Endothelial cell of umbilical vein (primary cell): ENCODE measurements at regions not wholly inside any gene's neighbourhood (a gene's known extent, or its start where the extent isn't known, plus 50 kb on each side); places are given as distances from the start of the nearest gene placed in this dataset.

Experiments
- BruUV-seq: library from RNA; stranded (reverse); fragments of 400-500 nt; replicated peaks from 2 replicates; lab custom pipeline; 2021; lab: Mats Ljungman, UMichigan
- CTCF ChIA-PET: fragments of 300-600, 350-600 bp; sonication (Branson Sonifier 250); formaldehyde crosslinking; loops from one replicate; lab custom pipeline; 2021; ENCODE audit warnings: antibody characterized with exemption, inconsistent platforms; lab: Charles Lee
- POLR2A ChIA-PET: fragments of 300-600, 350-600 bp; sonication (Branson Sonifier 250); formaldehyde crosslinking; loops from one replicate; lab custom pipeline; 2021; ENCODE audit warnings: antibody characterized with exemption, inconsistent platforms; lab: Charles Lee
- DNase-seq: peaks from one replicate; pipeline ENCODE4 v3.0.0-alpha.2; 2011; ENCODE audit warnings: low read depth, low spot score
- FAIRE-seq: peaks from 2 replicates; lab custom pipeline; 2011; peaks lifted over from hg19 to GRCh38; lab: Jason Lieb, UNC
- H2AFZ ChIP-seq: 2 replicates; pipeline ENCODE4 v1.6.0; 2012; ENCODE audit warnings: low read depth, low read length, control low read depth, inconsistent platforms
- H3K27ac ChIP-seq: 2 replicates; pipeline ENCODE4 v1.5.1; 2011; ENCODE audit warnings: low read depth, mild to moderate bottlenecking, control low read depth, low read length, moderate library complexity; ENCODE audit not compliant: insufficient read depth
- H3K27me3 ChIP-seq, 2 experiments: 2 replicates each; pipeline versions ENCODE4 v1.6.0 to v1.6.1; 2011; ENCODE audit warnings: low read length in 2 of 2, mixed read lengths in 1 of 2; ENCODE audit not compliant: control insufficient read depth in 2 of 2, insufficient read depth in 2 of 2
- H3K36me3 ChIP-seq, 2 experiments: 2 replicates in 1 of 2; 3 replicates in 1 of 2; pipeline ENCODE4 v1.5.1; 2011; ENCODE audit warnings: low read length in 2 of 2, mild to moderate bottlenecking in 1 of 2, moderate library complexity in 1 of 2; ENCODE audit not compliant: control insufficient read depth in 2 of 2, insufficient read depth in 2 of 2; ENCODE audit errors: extremely low read depth in 1 of 2
- H3K4me1 ChIP-seq: 3 replicates; pipeline ENCODE4 v1.5.1; 2011; ENCODE audit warnings: mild to moderate bottlenecking, low read length; ENCODE audit not compliant: control insufficient read depth, insufficient read depth; ENCODE audit errors: extremely low read depth
- H3K4me2 ChIP-seq: 2 replicates; pipeline ENCODE4 v1.6.1; 2011; ENCODE audit warnings: low read length, control low read depth, mixed read lengths; ENCODE audit not compliant: insufficient read depth
- H3K4me3 ChIP-seq, 3 experiments: fragments of 200-600 bp in 1 of 3; sonication (generic), shearing (Covaris generic) in 1 of 3; replicated peaks in 1 of 3; 2 replicates each; pipeline ENCODE4 v1.5.1; 2011 to 2016; ENCODE audit warnings: control low read depth in 3 of 3, low read length in 3 of 3, mild to moderate bottlenecking in 2 of 3, inconsistent platforms in 1 of 3, low read depth in 1 of 3, moderate library complexity in 1 of 3; ENCODE audit not compliant: insufficient read depth in 1 of 3
- H3K79me2 ChIP-seq: 2 replicates; pipeline ENCODE4 v1.6.0; 2012; ENCODE audit warnings: low read length, inconsistent platforms; ENCODE audit not compliant: control insufficient read depth, insufficient read depth
- H3K9ac ChIP-seq: replicated peaks from 2 replicates; pipeline ENCODE3; 2011; ENCODE audit warnings: low read length, control low read depth; ENCODE audit not compliant: insufficient read depth; ENCODE audit errors: extremely low read depth
- H3K9me1 ChIP-seq: replicated peaks from 3 replicates; pipeline ENCODE4 v1.6.0; 2011; ENCODE audit warnings: mild to moderate bottlenecking, low read length; ENCODE audit not compliant: control insufficient read depth, insufficient read depth; ENCODE audit errors: extremely low read depth
- H3K9me3 ChIP-seq: replicated peaks from 2 replicates; pipeline ENCODE4 v1.5.1; 2012; ENCODE audit warnings: low read length, inconsistent platforms; ENCODE audit not compliant: control insufficient read depth, insufficient read depth
- H4K20me1 ChIP-seq: replicated peaks from 2 replicates; pipeline ENCODE3; 2011; ENCODE audit warnings: mild to moderate bottlenecking, low read length; ENCODE audit not compliant: control insufficient read depth, insufficient read depth; ENCODE audit errors: extremely low read depth
- EZH2 ChIP-seq: IDR thresholded peaks from 2 replicates; pipeline ENCODE4 v1.6.1; 2012; ENCODE audit warnings: borderline replicate concordance, low read depth, mild to moderate bottlenecking, moderate library complexity, low read length, inconsistent platforms; ENCODE audit not compliant: severe bottlenecking
- FOS ChIP-seq: IDR thresholded peaks from 2 replicates; pipeline ENCODE4 v1.6.1; 2011; ENCODE audit warnings: mild to moderate bottlenecking, low read length, moderate library complexity, borderline replicate concordance; ENCODE audit not compliant: insufficient read depth
- GATA2 ChIP-seq: IDR thresholded peaks from 2 replicates; pipeline ENCODE4 v1.7.0; 2011; ENCODE audit warnings: low read depth, mild to moderate bottlenecking, moderate library complexity, mixed read lengths, low read length; ENCODE audit not compliant: insufficient read length, insufficient read depth
- JUN ChIP-seq: IDR thresholded peaks from 2 replicates; pipeline ENCODE4 v1.6.1; 2011; ENCODE audit warnings: borderline replicate concordance, low read depth; ENCODE audit not compliant: insufficient read length, insufficient read depth
- MYC ChIP-seq: IDR thresholded peaks from one replicate; pipeline ENCODE4 v1.6.1; 2011; ENCODE audit warnings: mild to moderate bottlenecking, low read depth, low read length
- POLR2A ChIP-seq: IDR thresholded peaks from 2 replicates; pipeline ENCODE4 v1.6.1; 2012; ENCODE audit warnings: low read depth, mild to moderate bottlenecking, control low read depth, low read length
- POLR2AphosphoS5 ChIP-seq: IDR thresholded peaks from 2 replicates; pipeline ENCODE4 v1.6.1; 2012; ENCODE audit warnings: low read depth, mild to moderate bottlenecking, control low read depth, low read length, moderate library complexity; ENCODE audit not compliant: insufficient read depth
- dilution Hi-C: fragments of 300-500 bp; cut with MboI; formaldehyde crosslinking; loops from one replicate; pipeline ENCODE4 v1.15.0; 2019; ENCODE audit warnings: low sequenced_read_pairs; ENCODE audit not compliant: extremely low pct_ligation_motif_present
- intact Hi-C: fragments of 100-400 bp; cut with micrococcal nuclease; formaldehyde crosslinking; loops from one replicate; pipeline ENCODE4 v1.10.0; 2022
- TF ChIP-seq, protein P1 (sequence below), 2 donors: IDR thresholded peaks; 1 replicate in 1 of 2; 2 replicates in 1 of 2; pipeline ENCODE4 v1.5.1; 2011; ENCODE audit warnings: low read length in 2 of 2, mild to moderate bottlenecking in 2 of 2, moderate library complexity in 2 of 2, control low read depth in 1 of 2, inconsistent platforms in 1 of 2, low read depth in 1 of 2; ENCODE audit not compliant: insufficient read depth in 1 of 2; ENCODE audit errors: extremely low read depth in 1 of 2
- TF ChIP-seq, protein P2 (sequence below): IDR thresholded peaks from 2 replicates; pipeline ENCODE4 v1.6.1; 2011; ENCODE audit not compliant: insufficient read depth, insufficient read length

DNA sequence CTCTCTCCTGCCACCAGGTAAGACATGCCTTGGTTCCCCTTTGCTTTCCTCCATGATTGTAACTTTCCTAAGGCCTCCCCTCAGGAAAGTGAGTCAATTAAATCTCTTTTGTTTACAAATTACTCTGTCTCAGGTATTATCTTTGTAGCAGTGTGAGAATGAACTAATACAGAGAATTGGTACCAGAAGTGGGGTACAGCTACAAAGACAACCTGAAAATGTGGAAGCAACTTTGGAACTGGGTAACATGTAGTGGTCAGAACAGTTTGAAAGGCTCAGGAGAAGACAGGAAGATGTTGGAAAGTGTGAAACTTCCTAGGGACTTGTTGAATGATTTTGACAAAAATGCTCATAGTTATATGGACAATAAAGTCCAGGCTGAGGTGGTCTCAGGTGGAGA is 97.2 kb downstream of the FAM170A start:
- Histone ChIP-seq H3K79me2 (no peaks in the 10 kb centered on the region), H3K27me3 (no peaks in the 10 kb centered on the region), H3K36me3 (no peaks in the 10 kb centered on the region), H2AFZ (no peak overlapping the region), H3K4me1 (no peaks in the 10 kb centered on the region), H4K20me1 (no peaks in the 10 kb centered on the region), H3K9me3 (no peaks in the 10 kb centered on the region), H3K9ac (no peak overlapping the region), H3K4me3 (no peak overlapping the region), H3K9me1 (no peaks in the 10 kb centered on the region), H3K4me2 (no peak overlapping the region), H3K27ac (no peak overlapping the region)
- DNase-seq (no peak), FAIRE-seq (no peak)
- BruUV-seq, result no TSS peak
- ChIA-PET POLR2A (no interaction called here), CTCF (no interaction called here)
- intact Hi-C loops (no loop called here), dilution Hi-C loops (no loop called here)
- TF ChIP-seq GATA2 (no peak), FOS (no peak), POLR2A (no peak), POLR2AphosphoS5 (no peak), JUN (no peak), MYC (no peak), EZH2 (no peak)
- TF ChIP-seq, protein P1, sequence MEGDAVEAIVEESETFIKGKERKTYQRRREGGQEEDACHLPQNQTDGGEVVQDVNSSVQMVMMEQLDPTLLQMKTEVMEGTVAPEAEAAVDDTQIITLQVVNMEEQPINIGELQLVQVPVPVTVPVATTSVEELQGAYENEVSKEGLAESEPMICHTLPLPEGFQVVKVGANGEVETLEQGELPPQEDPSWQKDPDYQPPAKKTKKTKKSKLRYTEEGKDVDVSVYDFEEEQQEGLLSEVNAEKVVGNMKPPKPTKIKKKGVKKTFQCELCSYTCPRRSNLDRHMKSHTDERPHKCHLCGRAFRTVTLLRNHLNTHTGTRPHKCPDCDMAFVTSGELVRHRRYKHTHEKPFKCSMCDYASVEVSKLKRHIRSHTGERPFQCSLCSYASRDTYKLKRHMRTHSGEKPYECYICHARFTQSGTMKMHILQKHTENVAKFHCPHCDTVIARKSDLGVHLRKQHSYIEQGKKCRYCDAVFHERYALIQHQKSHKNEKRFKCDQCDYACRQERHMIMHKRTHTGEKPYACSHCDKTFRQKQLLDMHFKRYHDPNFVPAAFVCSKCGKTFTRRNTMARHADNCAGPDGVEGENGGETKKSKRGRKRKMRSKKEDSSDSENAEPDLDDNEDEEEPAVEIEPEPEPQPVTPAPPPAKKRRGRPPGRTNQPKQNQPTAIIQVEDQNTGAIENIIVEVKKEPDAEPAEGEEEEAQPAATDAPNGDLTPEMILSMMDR (IDR thresholded peaks at IDR 0.05; ENCODE audit: extremely low read depth in 1 of 2, insufficient read depth in 1 of 2, low read depth in 1 of 2, low read length in 2 of 2), result no peak
- TF ChIP-seq, protein P2, sequence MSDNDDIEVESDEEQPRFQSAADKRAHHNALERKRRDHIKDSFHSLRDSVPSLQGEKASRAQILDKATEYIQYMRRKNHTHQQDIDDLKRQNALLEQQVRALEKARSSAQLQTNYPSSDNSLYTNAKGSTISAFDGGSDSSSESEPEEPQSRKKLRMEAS, result no peak
